ENCODE measurements at regions not wholly inside any gene's neighbourhood (a gene's known extent, or its start where the extent isn't known, plus 50 kb on each side); places are given as distances from the start of the nearest gene placed in this dataset.

DNA sequence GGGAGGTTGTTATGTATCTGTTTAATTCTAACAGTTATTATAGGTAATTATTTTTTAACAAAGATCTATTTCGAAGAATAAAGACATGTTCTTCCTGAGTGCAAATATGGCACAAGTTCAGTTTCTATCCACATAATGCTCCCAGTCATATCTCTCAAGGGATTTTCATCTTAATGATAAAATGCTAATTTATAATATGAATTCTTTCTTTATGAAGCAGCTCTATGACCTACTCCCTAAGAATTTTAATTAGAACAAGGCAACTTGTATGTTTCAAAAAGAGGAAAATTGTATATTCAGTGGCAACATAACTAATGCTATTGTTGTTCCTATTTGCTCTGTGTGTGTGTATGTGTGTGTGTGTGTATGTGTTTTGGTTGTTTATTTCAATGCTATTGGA lies 1222.1 kb upstream of the NCAM2 start:
- DNase-seq (ENCODE audit: low read depth in 4 of 4, low spot score in 1 of 4) = no peak

DNA sequence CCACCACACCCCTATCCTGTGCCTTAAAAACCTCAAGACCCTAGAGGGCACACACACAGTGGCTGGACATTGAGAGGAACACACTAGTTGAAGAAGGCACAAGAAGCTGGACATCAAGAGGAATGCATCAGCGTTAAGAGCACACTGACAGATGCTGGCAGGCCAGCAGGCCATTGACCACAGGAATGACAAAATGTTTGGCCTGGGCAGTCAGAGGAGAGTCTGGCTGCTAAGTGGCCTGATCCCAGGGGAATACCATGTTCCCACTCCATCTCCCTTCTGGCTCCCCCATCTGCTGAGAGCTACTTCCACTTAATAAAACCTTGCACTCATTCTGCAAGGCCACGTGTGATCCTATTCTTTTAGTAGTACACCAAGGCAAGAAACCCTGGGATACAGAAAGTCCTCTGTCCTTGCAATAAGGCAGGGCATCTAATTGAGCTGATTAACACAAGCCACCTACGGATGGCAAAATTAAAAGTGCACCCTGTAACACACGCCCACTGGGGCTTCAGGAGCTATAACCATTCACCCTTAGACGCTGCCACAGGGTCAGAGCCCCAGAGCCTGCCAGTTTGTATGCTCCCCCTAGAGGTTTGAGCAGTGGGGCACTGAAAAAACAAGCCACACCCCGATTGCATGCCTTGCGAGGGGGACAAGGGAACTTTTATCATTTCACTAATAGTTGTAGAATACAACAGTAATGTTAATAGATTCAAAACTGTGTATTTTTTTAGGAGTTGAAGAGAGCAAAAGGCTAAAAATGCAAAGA lies 1216.1 kb upstream of the NCAM2 start:
- no peak for DNase-seq (ENCODE audit: low read depth in 4 of 4, low spot score in 1 of 4)

DNA sequence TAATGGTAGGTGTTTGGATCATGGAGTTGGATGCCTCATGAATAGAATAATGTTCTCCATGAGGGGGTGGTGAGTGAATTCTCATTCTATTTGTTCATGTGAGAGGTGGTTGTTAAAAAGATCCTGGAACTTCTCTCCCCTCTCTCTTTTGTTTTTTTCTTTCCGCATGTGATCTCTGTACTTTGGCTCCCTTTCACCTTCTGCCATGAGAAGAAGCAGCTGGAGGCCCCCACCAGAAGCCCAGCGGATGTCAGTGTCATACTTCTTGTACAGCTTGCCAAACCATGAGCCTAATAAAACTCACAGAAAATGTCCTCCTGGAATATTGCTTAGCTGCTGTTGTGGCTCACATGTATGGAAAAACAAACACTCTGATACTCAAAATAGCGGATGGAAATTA lies 1212.3 kb upstream of the NCAM2 start:
- no peak for DNase-seq (ENCODE audit: low read depth in 4 of 4, low spot score in 1 of 4)

DNA sequence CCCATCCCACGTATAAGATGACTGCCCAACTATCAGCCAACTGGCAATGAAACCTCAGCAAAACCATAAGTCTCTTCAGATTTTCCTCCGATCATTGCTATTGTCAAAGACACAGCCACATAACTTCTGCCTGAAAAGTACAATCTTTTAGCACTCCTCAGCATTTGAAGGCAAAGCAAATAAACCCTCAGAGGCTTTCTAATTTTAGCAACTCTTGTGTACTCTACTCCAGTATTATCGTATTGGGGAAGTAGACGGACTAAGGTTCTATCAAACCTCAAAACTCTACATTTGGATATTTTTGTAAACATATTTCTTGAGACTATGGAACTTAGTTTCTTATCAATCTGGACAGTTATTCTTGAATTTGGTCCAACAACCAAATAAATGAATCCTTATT lies 1206.2 kb upstream of the NCAM2 start:
- DNase-seq (ENCODE audit: low read depth in 4 of 4, low spot score in 1 of 4) = no peak

DNA sequence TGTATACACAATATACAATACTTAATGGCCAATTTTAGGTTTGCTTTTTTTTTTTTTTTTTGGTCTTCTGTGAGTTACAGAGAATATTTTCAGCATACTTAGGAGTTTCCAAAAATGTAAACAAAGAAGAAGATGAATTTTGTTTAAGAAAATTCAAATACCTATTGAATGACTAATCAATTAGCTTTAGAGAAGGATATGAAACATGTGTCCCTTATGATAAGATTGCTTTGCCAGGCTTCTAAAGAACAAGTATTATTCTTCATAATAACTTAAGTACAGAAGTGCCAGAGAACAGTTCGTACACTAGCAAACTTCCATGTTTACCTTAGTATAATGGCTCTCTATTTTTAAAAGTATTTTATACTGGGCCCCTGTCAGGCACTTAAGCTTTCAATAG lies 1191.0 kb upstream of the NCAM2 start:
- DNase-seq (ENCODE audit: low read depth in 4 of 4, low spot score in 1 of 4) = no peak

DNA sequence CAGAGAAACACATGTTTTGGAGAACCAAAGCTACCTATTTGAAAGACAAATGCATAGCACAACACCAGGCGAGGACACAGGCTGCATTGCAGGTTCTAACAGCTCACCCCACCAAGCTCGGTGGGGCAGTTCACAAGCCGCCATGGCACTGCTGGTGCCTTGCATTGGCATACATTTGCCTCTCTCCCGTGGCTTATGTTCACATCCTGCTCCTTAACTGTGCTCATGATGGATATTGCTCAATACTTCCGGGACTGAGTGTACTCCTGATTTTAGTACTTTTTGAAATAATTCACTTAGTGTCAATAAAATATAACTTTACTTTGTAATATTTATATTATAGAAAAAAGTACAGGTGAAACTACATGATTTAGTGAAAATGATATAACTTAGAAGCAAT lies 1187.4 kb upstream of the NCAM2 start:
- DNase-seq (ENCODE audit: low read depth in 4 of 4, low spot score in 1 of 4) = no peak

DNA sequence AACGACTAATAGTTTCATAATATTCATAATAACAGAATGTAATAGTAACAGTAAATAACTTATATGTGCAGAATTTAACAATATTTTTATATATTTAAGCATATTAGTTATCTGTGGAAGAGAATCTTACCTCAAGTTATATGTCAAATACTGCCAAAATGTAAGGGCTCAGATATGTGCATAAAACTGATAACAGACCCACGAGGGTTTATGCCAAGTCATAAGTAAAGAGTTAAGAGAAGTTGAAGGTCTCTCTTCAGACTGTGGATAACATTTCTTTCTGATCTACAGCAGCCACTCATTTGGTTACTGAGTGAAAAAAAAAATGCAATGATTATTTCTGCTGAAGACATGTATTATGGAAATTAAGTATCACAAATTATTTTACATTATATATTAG lies 1167.8 kb upstream of the NCAM2 start:
- DNase-seq (ENCODE audit: low read depth in 4 of 4, low spot score in 1 of 4) = no peak

DNA sequence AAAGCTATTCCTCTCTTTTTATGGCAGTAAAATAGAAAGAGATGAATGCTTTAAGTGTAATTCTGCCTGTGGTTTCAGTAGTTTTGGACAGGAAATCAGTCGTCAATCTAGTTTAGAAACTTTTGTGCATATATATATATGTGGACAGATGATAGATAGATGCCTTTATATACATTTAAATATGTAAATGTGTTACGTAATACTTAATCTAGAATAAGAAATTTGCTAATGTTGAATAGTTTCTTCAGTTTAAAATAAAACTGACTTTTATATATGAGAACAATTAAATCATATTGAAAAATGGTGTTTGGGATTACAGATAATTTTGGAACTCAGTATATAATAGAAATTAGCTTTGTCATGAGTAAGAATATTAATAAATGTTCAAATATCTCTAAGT lies 1165.7 kb upstream of the NCAM2 start:
- DNase-seq (ENCODE audit: low read depth in 4 of 4, low spot score in 1 of 4) = no peak

DNA sequence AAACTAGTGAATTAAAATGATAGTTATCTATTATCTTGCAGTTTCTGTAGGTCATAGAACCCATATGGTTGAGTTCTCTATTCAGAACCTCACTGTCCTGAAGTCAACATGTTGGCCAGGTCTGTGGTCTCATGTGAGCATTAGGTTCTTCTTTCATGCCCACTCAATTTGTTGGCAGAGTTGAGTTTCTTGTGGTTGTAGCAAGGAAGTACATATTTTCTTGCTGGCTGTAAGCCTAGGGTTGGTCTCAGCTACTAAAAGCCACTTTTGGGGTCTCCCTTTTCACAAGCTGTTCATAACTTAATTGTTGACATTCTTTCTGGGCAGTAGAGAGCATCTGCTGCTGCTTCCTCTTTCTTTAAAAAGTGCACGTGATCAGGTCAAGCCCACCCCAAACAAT lies 1165.1 kb upstream of the NCAM2 start:
- no peak for DNase-seq (ENCODE audit: low read depth in 4 of 4, low spot score in 1 of 4)

DNA sequence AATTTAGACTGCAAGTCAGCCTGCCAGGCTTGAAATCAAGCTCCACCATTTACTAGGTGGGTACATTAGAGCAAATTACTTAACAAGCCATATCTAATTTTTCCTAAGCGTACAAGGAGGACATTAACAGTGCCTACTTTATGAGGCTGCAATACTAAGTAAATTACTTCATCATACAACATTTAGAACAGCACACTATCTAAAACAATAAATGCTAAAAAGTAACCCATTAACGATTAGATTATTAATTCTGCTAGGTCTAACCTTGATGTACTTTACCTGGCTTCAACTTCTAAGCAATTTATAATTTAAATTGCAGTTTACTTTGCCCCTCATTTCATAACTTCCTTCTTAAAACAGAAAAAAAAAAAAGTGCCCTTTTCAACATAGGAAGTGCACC lies 1155.6 kb upstream of the NCAM2 start:
- no peak for DNase-seq (ENCODE audit: low read depth in 4 of 4, low spot score in 1 of 4)

DNA sequence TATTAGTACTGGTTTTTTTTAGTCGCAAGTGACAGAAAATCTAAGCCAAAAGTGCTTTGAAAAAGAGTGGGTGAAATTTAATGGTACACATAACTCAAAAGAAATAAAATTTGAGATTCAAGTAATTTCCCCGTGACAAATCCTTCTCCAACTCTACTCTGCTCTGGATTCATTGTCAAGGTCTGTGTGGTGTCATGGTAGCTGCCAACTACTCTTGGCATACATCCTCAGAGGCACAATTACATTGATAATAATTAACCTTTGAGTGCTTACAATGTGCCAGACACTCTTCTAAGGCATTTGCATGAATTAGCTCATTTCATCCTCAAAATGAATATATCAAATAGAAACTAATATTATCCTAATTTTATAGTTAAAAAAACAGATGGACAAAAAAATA lies 1153.9 kb upstream of the NCAM2 start:
- DNase-seq (ENCODE audit: low read depth in 4 of 4, low spot score in 1 of 4) = no peak

DNA sequence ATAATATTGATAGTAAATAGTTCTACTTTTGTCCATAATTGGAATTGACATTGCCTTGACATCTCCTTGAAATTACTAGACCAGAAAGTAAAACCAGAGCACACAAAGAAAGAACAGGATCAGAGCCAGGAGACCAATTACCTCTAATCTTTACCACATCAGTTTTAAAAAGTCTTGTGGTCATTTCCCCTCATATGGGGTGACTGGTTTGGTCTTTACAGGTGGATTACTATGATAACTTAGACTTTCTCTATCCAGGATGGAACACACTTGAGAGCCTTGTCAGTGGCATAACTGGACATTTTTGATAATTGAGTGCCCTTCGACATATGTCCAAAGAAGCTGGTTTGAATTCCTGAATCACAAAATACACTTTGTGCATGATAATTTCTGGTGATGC lies 1148.1 kb upstream of the NCAM2 start:
- DNase-seq (ENCODE audit: low read depth in 4 of 4, low spot score in 1 of 4) = no peak

DNA sequence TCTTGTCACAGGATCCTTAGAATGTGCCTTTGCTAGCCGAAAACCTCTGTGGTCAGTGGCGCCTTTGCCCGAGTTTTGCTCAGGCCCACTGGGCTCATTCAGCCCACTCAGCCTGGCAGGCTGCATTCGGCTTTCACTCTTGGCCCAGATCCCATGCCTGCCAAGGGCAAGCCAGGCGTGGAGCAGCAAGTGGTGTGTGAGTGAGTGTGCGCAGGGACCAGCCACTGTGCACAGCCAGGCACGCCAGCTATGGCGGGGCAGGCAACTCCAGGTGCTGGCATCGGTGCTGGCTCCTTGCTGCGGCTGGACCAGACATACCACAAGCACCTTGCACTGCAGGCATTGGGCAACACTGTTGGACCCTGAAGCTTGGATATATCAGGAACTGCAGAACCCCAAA lies 1145.1 kb upstream of the NCAM2 start:
- no peak for DNase-seq (ENCODE audit: low read depth in 4 of 4, low spot score in 1 of 4)

DNA sequence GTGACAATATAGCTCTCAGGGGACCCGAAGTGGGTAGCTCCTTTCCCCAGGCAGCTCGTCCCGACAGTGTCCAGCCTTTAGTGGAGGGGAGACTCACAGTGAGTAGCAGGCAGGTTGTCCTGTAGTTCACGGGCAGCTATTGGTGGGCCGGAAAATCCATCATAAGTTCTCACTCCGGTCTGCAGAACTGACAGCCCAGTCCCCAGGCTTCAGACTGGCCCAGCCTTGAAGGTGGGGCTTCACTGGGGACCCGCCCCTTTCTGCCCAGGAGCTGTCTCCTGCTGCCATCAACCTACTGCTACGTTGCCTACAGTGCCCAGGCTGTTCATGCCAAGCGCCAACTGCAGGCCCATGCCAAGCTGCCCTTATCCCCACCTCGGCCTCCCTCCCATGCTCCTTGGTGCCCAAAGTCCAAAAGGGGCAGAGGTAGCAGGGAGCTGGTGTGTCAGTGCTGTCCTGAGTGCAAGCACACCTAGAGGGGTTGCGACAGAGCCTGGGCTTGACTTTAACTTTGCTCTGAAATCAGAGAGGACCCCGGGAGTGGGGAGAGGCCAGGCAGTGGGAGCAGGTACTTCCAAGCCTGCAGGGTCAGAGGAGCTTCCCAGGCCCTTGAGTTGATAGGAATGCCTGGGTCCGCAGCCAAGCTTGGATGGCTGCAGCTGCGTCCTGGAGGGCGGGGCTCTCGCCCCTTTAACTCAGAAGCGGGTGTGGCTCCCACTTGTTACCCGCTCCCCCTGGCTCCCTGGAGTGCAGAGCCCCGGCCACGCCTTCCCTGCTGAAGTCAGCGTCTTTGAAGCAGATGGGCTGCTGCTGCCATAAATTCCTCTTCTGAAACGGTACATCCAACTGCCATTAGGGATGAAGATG lies 1144.3 kb upstream of the NCAM2 start:
- DNase-seq (ENCODE audit: low read depth in 4 of 4, low spot score in 1 of 4) = no peak

DNA sequence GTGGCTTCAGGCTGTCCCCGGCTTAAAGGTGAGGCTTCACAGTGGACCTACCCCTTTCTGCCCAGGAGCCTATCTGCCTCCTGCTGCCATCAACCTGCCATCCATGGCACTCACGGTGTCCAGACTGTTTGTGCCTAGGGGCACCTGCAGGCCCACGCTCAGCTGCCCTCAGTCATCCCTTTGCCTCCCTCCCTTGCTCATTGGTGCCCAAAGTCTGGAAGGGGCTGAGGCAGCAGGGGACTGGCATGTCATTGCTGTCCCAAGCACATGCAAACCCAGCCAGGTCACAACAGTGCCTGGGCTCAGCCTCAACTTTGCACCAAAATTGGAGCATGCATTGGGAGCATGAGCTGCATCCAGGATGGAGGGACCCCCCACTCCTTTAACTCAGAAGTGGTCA lies 1142.7 kb upstream of the NCAM2 start:
- DNase-seq (ENCODE audit: low read depth in 4 of 4, low spot score in 1 of 4) = no peak

DNA sequence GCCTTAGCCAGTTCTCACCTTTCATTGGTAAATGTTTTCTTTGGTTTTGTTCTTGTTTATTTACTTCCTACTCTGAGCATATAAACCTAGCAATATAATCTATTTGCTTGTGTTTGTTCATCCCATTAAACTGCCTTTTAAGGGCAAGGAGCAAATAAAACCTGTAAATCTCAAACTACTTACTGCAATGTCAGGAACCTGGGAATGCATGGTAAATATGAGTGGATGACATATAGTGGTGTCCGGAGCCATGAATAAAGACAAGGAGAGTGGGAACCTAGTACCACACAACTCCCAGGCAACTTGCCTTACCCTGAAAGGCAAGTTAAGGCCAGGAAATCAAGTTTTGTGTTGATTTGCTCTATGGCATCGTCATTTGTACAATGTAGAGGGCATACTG lies 1133.7 kb upstream of the NCAM2 start:
- no peak for DNase-seq (ENCODE audit: low read depth in 4 of 4, low spot score in 1 of 4)

DNA sequence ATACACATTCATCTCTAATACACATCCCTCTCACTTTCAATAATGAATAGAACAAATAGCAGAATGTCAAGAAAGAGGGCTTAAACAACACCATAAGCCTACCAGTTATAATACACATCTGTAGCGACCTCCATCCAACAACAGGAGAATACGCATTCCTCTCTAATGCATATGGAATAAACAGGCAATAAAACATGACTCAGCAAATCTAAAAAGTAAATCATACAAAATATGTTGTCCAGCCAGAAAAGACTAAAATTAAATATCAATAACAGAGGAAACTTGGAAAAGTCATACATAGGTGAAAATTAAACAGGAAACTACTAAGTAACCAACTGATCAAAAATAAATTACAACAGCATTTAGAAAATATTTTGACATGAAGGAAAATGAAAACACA lies 1127.5 kb upstream of the NCAM2 start:
- DNase-seq (ENCODE audit: low read depth in 4 of 4, low spot score in 1 of 4) = no peak

DNA sequence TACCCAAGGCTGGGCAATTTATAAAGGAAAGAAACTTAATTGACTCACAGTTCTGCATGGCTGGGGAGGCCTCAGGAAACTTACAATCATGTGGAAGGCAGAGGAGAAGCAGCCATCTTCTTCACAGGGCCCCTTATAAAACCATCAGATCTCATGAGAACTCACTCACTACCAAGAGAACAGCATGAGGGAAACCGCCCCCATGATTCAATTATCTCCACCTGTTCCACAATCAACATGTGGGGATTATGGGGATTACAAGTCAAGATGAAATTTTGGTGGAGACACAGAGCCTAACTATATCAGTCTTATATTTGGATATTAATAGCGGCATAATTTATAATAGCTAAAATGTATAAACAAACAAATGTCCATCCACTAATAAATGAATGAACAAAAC lies 1123.7 kb upstream of the NCAM2 start:
- DNase-seq (ENCODE audit: low read depth in 4 of 4, low spot score in 1 of 4) = no peak

DNA sequence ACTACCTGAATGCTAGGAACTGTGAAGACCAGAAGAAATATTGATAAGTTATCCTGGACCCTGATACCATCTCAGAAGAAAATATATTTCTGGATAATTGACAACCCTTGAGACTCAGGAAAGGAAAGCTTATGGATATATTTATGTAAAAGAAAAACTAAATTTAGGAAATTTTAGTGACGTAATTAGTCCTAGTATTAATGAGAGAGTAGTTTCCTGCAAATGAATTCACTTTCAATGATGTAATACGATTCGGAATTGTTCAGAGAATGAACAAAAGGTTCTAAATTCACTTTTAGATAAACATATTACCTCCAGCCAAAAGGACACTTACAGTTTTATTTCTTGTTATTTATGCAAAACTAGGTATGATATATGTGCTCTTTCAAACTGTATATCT lies 1120.1 kb upstream of the NCAM2 start:
- DNase-seq (ENCODE audit: low read depth in 4 of 4, low spot score in 1 of 4) = no peak

DNA sequence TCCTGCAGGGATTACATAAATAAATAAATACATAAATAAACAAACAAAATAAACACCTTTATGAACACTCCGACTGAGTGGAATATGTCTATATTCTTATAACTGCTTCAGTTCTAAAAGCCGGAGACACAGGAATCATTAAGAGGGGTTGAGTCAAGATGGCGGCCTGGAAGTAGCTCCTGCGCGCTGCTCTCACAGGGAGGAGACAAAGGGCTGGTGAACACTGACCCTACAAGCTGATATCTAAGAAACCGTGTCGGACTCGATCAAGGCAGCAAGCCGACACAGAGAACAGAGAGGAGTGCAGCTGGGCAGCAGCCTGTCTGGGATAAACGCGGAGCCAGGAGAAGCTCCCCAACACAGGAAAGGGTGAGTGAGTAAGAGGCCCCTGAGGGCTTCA lies 1098.6 kb upstream of the NCAM2 start:
- no peak for DNase-seq (ENCODE audit: low read depth in 4 of 4, low spot score in 1 of 4)

DNA sequence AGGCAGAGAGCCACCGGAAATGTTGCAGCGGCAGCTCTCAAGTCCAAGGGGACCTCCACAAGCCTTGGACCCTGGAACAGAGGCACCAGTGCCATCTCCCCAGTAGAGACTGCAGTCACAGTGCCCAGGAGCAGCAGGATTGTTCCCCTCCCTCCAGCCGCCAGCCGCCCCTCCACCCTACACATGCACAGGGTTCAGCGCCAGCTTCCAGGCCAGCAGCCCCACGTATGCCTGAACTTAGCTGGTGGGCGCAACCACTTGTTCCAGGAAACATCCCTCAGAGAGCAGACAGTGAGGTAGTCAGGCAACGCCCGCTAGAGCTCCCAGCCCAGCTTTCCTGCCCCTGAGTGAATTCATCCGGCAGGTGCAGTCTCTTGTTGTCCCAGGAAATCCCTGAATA lies 1098.1 kb upstream of the NCAM2 start:
- DNase-seq (ENCODE audit: low read depth in 4 of 4, low spot score in 1 of 4) = no peak

DNA sequence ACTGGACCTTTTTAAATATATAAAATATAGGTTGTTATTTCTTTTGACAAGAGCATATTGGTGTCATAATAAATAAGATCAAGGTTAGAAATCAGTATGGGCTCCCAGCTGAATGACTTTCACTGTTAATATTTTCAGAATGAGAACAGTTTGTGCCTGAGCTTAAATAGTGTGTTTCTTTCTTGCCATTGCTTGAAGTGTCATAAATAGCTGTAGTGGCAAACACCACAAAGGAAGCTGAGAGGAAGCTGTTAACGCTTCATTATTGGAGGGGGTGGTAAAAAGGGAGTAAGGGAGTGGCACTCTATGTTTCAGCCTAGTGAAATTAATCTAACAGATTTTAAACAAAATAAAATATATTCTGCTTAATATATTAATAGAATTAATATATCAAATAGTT lies 1089.8 kb upstream of the NCAM2 start:
- no peak for DNase-seq (ENCODE audit: low read depth in 4 of 4, low spot score in 1 of 4)

DNA sequence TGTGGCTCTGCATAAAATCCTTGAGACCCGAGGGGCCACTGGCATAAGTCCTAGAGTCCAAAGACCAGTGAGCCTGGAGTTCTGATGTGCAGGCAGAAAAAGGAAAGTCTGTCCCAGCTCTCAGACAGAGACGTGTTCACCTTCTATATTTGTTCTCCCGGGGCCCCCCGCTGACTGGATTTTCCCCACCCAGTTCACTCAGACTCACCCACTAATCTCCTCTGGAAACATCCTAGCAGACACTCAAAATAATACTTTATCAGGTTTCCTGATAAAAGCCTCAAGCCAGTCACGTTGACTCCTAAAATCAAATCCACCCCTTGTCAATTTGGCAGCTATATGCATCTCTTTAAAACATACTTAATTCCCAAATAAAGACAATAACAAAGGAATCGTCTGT lies 1084.2 kb upstream of the NCAM2 start:
- DNase-seq (ENCODE audit: low read depth in 4 of 4, low spot score in 1 of 4) = no peak

Data from stimulated activated CD4-positive, alpha-beta T cell treated with anti-CD3 and anti-CD28 coated beads, Interleukin-1b, Interleukin-23, amount 100 ng/mL, for 24 hours (primary cell).